Anterior cingulate cortex (tissue), 58 donors: ENCODE measurements at regions not wholly inside any gene's neighbourhood (a gene's known extent, or its start where the extent isn't known, plus 50 kb on each side); places are given as distances from the start of the nearest gene placed in this dataset.
"Not testable (repeated sequence)": the region's sequence is repeated elsewhere in the genome, so short reads cannot be mapped to it uniquely, and the experiment has no call there.

Source experiments
- DNase-seq, 58 donors: peaks; one replicate each; lab custom pipeline; 2025; lab: John Stamatoyannopoulos, UW

GRCh38 chr3:35183927-35184675 is 455.2 kb upstream of the ARPP21 start:
- DNase-seq, result no peak

DNA sequence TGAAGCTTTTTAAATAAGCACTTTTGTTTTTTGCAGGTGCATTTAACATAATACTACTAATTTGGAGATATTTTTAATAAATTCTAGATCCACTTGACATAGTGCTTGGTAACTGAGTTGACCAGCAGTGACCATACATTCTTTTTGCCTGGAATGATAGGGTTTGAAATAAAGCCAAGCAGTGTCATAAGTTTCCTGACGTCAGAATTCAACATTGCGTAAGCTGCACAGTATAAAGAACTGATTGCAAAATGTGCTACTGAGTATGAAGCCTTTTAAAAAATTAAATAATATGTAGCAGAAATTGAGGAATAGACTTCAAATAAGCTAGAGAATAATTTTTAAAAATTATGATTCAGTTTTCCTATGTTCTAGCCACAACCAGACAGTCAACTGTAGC is 454.6 kb upstream of the ARPP21 start:
- no peak for DNase-seq

- no peak for DNase-seq
Observed at GRCh38 chr3:35187908-35188307, 451.4 kb upstream of the ARPP21 start.

- DNase-seq, result peak in 1 of 58 donors; percentile 3
Observed at GRCh38 chr3:35194666-35195065, 444.7 kb upstream of the ARPP21 start.

- DNase-seq, result peak in 3 of 58 donors; percentile 2 to 63 (median 4)
Observed at GRCh38 chr3:35198857-35199256, 440.5 kb upstream of the ARPP21 start.

- no peak for DNase-seq
Observed at GRCh38 chr3:35200056-35200455, 439.3 kb upstream of the ARPP21 start.

GRCh38 chr3:35201211-35201610 is 438.1 kb upstream of the ARPP21 start:
- no peak for DNase-seq

DNA sequence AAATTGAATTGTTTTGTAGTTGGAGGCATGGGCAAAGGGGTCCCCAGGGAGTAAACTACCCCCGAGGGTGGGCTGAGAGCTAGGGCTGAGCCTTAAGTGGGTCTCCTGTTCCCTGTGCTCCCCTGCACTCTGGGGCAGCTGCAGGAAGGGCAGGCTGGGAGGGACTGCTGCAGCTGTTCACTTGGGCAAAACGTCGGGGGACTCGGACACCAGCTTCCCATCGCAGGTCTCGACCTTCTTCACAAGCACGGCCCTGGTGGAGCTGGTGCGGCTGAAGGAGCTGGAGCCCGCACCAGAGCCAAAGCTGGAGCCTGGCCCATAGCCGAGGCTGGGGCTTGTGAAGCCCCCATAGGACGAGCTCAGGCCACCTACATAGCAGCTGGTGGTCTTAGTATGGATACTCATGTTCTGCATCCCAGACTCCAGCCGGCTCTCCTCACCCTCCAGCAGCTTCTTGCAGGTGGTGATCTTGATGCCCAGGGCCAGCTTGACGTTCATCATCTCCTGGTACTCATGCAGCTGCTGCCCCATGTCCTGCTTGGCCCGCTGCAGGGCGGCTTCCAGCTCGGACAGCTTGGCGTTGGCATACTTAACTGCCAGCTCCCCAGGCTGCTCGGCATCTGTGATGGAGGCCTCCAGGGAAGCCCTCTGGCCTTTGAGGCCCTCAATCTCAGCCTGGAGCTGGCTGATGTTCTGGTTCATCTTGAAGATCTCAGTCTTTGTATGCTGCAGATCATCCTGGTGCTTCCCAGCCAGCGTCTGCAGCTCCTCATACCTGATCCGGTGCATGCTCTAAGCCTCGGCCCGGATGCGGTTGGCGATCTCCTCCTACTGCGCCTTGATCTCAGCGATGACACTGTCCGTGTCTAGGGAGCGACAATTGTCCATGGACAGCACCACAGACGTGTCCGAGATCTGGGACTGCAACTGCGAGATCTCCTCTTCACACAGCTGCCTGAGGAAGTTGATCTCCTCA is 423.5 kb upstream of the ARPP21 start:
- no peak for DNase-seq

- DNase-seq, result no peak
Observed at GRCh38 chr3:35216501-35217266, 422.6 kb upstream of the ARPP21 start.

DNA sequence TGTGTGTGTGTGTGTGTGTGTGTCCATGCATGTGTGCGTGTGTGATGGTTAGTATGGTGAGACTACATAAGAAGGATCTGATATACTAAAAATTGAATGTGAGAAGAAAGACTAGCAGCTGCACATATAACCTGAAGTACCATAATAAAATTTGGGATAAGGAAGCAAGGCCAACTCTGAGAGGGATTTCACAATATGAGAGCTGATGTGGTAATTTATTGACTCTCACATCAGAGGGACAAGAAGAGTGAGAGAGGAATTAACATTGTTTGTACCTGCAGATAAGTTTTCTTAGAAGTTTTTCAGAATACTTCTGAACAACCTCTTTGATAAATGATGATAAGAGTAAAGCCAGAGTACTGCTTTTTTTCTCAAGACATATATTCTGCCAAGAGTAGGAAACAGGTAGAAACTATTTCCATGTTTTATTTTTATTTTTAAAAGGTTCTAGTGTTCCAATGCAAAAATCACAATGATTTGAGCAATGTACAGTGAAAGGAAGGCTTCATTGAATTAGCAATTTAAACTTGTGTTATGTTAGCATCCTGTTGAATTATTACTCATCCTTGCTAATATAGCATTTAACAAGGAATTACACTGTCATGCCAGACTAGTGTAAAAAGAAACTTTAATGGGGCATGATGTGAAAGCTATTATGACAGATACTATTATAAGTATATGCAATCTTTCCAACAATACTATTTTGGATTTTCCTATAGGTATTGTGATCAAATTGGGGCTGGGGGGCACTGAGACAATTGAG is 415.5 kb upstream of the ARPP21 start:
- DNase-seq, result no peak

DNA sequence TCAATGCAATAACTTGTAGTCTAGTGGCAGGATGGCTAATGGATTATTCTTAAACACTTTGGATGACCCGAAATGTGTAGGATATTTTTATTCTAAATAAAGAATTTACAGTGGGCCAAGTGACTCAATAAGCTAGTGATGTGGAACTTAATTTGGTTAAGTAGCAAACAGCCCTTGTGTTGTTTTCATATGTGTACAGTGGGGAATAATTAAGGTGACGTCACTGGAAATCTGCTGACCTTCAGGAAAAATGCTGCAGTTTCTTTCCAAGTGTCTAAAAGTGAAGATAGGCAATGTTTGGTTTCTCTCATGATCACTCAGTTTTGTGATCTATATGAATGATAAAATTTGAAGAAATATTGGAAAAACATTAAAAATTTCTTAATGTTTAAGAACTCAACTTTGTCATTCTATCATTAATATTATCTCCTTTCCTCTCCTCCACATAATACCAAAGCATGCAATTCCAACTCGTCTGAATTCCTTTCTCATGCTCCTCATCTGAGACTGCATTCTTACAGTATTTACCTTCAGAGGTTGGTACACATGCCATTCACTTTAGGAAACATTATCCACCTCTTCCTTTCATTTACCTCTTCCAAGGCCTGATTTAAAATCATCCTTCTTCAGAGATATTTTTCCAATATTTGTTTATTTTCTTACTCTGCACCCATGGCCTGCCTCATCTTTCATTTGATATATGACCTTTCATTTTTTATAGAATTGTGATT is 414.6 kb upstream of the ARPP21 start:
- no peak for DNase-seq

DNA sequence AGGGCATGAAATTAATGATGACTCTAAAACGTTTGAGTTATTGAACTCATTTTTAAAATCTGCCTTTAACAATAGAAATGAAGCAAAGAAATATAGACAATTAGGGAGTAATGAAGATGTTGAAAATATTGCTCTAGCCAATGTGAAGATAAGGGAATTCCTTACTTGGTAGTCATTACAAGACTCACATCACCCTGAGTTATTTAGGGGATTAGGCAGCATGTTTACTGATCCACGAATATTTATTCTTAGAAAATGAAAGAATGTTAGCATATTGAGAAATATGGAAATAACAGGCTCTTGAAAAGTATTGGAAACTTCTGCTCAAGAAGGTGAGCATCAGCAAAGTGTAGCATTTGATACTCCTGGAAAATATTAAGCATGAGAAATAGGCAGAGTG is 398.1 kb upstream of the ARPP21 start:
- no peak for DNase-seq

DNA sequence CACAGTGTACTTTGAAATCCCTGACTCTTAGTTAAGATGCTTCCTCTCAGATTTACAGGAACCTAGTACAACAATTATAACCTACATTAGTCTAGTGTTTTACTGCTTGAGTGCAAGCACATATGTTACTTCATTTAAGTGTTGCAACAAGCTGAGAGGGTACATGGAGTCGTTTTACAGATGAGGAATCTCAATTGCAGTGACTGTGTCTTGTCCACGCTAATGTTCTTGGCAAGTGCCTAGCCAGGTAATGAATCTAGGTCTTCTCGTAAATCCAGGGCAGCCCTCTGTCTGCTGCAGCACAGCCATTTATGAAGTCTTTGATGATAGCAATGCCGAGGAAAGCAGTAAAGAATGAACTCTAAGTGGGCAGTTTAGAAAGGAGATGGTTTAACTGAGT is 384.4 kb upstream of the ARPP21 start:
- peak in 2 of 58 donors; percentile 0 to 1 for DNase-seq

DNA sequence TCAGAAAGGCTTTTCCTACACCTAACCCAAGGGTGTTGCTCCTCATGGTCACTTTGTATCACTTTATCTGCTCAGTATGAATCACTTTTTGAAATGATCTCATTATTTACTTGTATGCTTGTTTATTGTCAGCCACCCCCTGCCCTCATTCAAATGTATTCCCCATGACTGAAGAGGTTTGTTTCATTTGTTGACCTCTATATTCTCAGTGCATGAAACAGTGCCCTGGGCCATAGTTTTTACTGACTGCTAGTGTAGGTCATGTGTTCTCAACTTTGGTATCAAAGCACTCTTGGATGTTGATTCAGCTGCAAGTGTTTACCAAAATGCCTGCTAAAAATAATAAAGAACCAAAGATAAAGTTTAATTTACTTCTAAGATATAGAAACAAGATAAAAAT is 381.7 kb upstream of the ARPP21 start:
- no peak for DNase-seq

DNA sequence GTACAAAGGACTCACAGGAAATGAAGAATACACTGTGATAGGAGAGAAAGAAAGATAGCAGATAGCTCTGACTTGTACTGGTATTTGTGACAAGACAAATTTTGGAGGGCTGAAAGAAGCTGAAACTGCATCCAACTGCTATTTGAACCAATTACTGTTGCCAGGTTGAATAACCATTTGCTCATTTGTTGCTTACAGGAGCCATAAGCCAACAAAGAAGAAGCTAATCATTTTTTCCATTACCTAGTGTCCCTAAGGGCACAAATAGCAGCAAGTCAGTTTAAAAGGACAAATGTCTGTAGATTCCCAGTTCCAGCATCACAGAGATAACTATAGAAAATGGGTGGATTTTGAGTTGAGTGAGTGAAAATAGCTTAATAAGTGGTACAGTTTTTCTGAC is 376.9 kb upstream of the ARPP21 start:
- DNase-seq, result no peak

- no peak for DNase-seq
Observed at GRCh38 chr3:35263477-35263876, 375.8 kb upstream of the ARPP21 start.

- DNase-seq, result not testable (repeated sequence)
Observed at GRCh38 chr3:35266065-35266464, 373.3 kb upstream of the ARPP21 start.

DNA sequence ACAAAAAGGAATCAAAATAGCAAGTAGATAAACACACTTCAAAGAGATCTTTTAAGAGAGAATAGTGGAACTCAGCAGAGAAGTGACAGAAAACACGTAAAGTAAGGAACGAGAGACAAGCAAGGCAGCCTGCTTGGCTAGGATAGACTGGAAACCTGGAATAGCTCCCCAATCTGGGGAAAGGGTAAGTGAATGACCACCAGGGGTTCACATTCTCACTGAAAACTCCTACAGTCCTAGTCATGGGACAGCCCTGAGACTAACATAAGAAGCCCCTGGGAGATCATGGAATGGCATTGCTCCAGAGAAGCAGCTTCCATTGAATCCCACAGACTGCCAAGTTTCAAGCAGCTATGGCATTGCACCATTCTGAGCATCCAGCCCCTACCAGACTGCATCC is 363.6 kb upstream of the ARPP21 start:
- DNase-seq, result no peak

DNA sequence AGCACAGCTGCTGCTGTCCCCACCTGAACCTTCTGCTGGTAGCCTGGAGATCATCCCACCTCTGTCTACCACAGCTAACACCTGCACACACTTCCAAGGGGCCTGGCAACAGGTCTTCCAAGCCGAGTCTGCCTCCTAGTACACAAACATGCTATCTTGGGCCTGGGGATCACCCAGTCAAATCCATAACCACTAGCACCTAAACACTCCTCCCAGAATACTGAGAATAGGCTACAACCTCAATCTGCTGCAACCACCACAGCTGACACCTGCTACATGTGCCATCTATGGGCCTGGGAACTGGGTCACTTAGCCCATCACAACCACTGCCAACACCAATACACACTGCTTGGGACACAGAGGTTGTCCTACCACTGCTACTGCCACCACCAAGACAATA is 362.8 kb upstream of the ARPP21 start:
- DNase-seq, result no peak
